Left lobe of liver (tissue), 2 donors: ENCODE measurements at regions not wholly inside any gene's neighbourhood (a gene's known extent, or its start where the extent isn't known, plus 50 kb on each side); places are given as distances from the start of the nearest gene placed in this dataset.
"Not testable (repeated sequence)": the region's sequence is repeated elsewhere in the genome, so short reads cannot be mapped to it uniquely, and the experiment has no call there.

Experiments used
- ATAC-seq: fragments of 200-7000 bp; cut with Tn5 transposase; one replicate; pipeline ENCODE4 v1.9.1; 2020; ENCODE audit warnings: mild to moderate bottlenecking, moderate library complexity
- DNase-seq: peaks from one replicate; pipeline ENCODE4 v3.0.0-alpha.2; 2020; ENCODE audit warnings: low spot score
- donor health status: DM: no; HTN: no; CAD: no; lungs with moderate emphysema.
- donor health status: DM: no; HTN: yes; CAD: no.

- ATAC-seq (no peak), DNase-seq (no peak)
Measured at GRCh38 chr4:114399105-114399504, 199.5 kb upstream of the UGT8 start.

DNA sequence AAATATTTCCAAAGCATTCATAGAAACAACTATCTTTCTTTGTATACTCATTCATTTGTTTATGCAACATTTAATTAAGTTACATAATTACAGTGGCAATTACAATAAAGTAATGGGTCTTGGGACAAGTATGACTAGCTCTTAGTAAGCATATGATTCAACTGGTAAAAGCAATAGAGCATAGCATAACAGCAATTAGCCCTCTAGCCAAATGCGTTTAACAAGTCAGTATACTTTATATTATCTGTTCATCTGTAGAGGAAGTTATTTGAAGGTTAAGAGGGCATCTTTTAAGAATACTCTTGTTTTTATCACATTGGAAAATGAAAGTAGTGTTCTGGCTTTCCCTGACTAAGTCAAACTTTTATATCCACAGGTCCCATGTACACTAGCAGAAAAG is 198.1 kb upstream of the UGT8 start:
- DNase-seq (no peak), ATAC-seq (no peak)

GRCh38 chr4:114401483-114401882 is 197.1 kb upstream of the UGT8 start:
- DNase-seq (no peak), ATAC-seq (no peak)

- DNase-seq: no peak
- no peak for ATAC-seq
Measured at GRCh38 chr4:114417214-114417613, 181.4 kb upstream of the UGT8 start.

DNA sequence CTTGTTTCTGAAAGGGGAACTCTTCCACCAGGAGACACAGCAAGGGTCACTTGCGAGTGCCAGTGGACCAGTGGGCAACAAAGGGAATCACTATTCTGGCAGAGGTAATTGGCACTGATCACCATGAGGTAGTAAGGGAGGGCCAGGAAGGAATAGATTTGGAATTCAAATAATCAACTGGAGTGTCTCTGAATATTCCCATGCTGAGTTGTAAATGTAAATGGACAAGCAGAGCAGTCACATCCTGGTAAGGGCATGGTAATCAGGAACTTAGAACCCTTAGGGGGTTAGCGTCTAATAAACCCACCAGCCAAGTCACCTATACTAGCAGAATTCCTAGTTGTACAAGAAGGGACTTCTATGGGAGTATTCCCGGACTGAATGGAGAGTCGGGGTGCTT is 178.5 kb upstream of the UGT8 start:
- ATAC-seq: no peak
- no peak for DNase-seq

GRCh38 chr4:114423582-114423981 is 175.0 kb upstream of the UGT8 start:
- DNase-seq (no peak), ATAC-seq (no peak)

- DNase-seq (no peak), ATAC-seq (no peak)
Measured at GRCh38 chr4:114435116-114435515, 163.5 kb upstream of the UGT8 start.

- no peak for ATAC-seq
- no peak for DNase-seq
Measured at GRCh38 chr4:114442856-114443255, 155.8 kb upstream of the UGT8 start.

- no peak for ATAC-seq
- DNase-seq: no peak
Measured at GRCh38 chr4:114444211-114444610, 154.4 kb upstream of the UGT8 start.

DNA sequence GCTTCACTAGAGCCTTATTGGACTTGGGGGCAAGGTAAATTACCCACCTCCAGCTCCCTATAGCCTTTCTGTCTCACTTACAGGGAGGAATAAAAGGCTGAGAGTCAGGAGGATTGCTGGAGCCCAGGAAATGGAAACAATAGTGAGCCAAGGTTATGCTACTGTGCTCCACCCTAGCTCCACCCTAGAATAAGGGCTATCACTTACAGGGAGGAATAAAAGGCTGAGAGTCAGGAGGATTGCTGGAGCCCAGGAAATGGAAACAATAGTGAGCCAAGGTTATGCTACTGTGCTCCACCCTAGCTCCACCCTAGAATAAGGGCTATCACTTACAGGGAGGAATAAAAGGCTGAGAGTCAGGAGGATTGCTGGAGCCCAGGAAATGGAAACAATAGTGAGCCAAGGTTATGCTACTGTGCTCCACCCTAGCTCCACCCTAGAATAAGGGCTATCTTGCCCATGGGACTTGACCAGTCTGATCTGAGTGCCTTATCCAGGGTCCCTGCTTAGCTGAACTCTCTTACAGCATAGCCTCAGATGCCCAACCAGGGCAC is 150.6 kb upstream of the UGT8 start:
- ATAC-seq, DNase-seq: not testable (repeated sequence)

- ATAC-seq: no peak
- DNase-seq: no peak
Measured at GRCh38 chr4:114458728-114459127, 139.9 kb upstream of the UGT8 start.

DNA sequence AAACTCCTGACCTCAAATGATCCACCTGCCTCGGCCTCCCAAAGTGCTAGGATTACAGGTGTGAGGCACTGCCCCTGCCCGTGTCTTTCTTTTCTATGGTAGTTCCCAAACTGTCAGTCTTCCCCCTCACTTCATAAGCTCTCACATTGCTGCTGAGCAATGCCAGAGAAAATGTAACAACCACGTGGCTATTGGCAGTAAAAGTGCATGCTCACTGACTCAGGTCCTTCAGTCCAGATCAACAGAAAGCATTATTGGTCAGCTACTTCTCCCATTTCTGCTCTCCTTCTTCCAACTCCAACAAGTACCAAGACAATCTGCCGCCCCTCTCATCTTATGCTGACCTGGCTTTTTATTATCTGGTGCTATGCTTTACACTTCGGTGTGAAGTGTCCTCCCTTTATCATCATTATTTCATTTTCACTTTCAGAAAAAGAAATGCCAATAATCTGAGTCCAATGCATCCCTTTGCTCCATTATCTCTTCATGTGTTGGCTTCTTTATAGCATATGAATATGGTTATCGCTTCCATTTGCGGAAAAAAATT is 133.8 kb upstream of the UGT8 start:
- ATAC-seq (no peak), DNase-seq (no peak)

- ATAC-seq (no peak), DNase-seq (no peak)
Measured at GRCh38 chr4:114465766-114466165, 132.8 kb upstream of the UGT8 start.

- ATAC-seq (no peak), DNase-seq (no peak)
Measured at GRCh38 chr4:114466299-114466698, 132.3 kb upstream of the UGT8 start.

GRCh38 chr4:114472269-114473032 is 126.2 kb upstream of the UGT8 start:
- DNase-seq (no peak), ATAC-seq (no peak)

GRCh38 chr4:114474188-114474800 is 124.3 kb upstream of the UGT8 start:
- ATAC-seq: no peak
- no peak for DNase-seq

DNA sequence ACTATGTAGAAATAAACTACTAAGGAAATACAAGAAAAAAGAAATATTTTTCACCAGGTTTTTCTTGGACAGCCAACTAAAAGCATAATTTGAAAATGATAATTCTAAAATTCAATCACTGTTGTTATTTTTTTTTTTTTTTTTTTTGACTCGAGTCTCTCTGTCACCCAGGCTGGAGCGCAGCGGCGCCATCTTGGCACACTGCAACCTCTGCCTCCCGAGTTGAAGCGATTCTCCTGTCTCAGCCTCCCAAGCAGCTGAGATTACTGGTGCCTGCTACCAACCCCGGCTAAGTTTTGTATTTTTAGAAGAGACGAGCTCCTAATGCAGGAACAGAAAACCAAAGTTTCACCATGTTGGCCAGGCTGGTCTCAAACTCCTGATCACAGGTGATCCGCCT is 122.3 kb upstream of the UGT8 start:
- ATAC-seq (no peak), DNase-seq (no peak)

DNA sequence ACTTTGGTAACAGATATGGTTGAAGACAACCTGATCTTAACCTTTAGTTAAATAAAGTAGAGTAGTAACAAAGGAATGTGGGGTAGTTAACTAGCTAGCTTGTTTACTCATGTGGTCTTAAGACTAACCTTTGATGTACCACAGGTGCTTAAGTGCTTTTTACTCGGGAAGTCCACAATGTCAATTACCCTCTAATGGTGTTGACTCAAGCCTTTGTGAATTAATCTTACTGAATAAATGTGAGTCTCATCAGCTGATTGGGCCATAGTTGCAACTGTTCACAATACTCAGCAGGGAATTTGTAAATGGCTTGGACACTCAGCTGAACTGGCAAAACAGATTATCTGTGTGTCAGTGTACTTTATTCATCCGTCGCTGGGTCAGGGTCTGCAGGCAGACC is 119.0 kb upstream of the UGT8 start:
- DNase-seq (no peak), ATAC-seq (no peak)

- no peak for ATAC-seq
- no peak for DNase-seq
Measured at GRCh38 chr4:114481856-114482255, 116.8 kb upstream of the UGT8 start.

GRCh38 chr4:114487101-114487500 is 111.5 kb upstream of the UGT8 start:
- no peak for DNase-seq
- ATAC-seq: no peak

GRCh38 chr4:114488301-114488982 is 110.2 kb upstream of the UGT8 start:
- no peak for ATAC-seq
- no peak for DNase-seq
